IPS DF 6.9 (cell line): ENCODE measurements at regions not wholly inside any gene's neighbourhood (a gene's known extent, or its start where the extent isn't known, plus 50 kb on each side); places are given as distances from the start of the nearest gene placed in this dataset.

Source experiments
- DNase-seq: peaks from one replicate; pipeline ENCODE4 v3.0.0-alpha.2; 2013; ENCODE audit warnings: low read depth, low spot score
- H3K27ac ChIP-seq: one replicate; pipeline ENCODE4 v1.5.1; 2013; ENCODE audit warnings: low read length, control low read depth
- H3K27me3 ChIP-seq: 2 replicates; pipeline ENCODE4 v1.6.1; 2013; ENCODE audit warnings: mild to moderate bottlenecking, low read length; ENCODE audit not compliant: control insufficient read depth, insufficient read depth
- H3K36me3 ChIP-seq: 2 replicates; pipeline ENCODE4 v1.6.1; 2013; ENCODE audit warnings: low read length; ENCODE audit not compliant: control insufficient read depth, insufficient read depth
- H3K4me1 ChIP-seq: 2 replicates; pipeline ENCODE4 v1.6.1; 2013; ENCODE audit warnings: low read length; ENCODE audit not compliant: control insufficient read depth, insufficient read depth
- H3K4me3 ChIP-seq: 2 replicates; pipeline ENCODE4 v1.5.1; 2013; ENCODE audit warnings: mild to moderate bottlenecking, low read length
- H3K9me3 ChIP-seq: 2 replicates; pipeline ENCODE4 v1.6.1; 2013; ENCODE audit warnings: low read length, inconsistent platforms; ENCODE audit not compliant: control insufficient read depth, insufficient read depth
- WGBS: extraction: QIAGEN DNeasy Blood & Tissue Kit; methylation state at CpG from one replicate; pipeline ENCODE4 v1.1.7; 2013; ENCODE audit warnings: mixed read lengths, missing lambda C conversion rate; ENCODE audit not compliant: insufficient read length, insufficient coverage; 5-methylcytosine and 5-hydroxymethylcytosine counted together

DNA sequence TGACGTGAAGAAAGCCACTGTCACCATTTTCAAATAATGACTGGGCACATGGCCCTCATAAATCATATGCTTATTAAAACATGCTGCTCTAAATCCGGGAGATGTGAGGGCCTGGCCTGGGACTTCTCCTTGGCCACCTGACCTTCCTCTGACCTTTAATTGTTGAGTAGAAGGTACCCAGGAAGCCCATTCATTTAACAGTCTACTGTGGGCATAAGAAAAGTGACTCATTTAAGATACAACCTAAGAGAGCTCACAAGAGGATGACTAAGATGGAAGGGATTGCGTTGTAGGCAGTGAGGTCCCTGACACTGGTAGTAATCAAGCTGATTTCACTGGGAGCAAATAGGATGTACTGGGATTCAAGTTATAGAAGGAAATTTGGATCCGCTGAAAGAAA, 203.4 kb upstream of the GPR26 start:
- no CpG with 5 or more reads among the region's 4 CpGs for WGBS
- DNase-seq: no peak
- no peaks in the 10 kb centered on the region for H3K36me3 ChIP-seq

DNA sequence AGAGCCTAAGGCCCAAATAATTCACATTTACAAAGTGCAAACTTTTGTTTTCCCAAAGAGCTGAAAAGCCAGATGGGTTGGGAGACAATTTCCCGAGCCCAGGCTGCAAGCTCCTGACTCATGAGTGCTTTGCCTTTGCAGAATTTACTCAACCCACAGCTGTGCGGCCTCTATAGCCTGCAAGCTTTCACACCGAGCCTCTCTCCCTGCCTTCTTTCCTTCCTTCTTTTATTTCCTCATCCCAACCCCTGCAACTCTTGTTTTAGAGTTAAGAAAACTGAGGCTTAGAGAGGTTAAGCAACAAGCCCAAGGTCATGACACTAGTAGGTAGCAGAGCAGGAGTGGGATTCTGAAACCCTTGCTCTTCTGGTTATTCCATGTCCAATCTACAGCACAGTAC, 203.0 kb upstream of the GPR26 start:
- no CpG with 5 or more reads among the region's 3 CpGs for WGBS
- H3K27ac ChIP-seq: no peak overlapping the region
- H3K9me3 ChIP-seq: no peaks in the 10 kb centered on the region
- no peaks in the 10 kb centered on the region for H3K36me3 ChIP-seq
- no peak overlapping the region for H3K4me3 ChIP-seq
- peaks cover 7% of the 10 kb centered on the region for H3K4me1 ChIP-seq
- no peak for DNase-seq
- H3K27me3 ChIP-seq: no peaks in the 10 kb centered on the region

More for the DNA sequence above, 203.4 kb upstream of the GPR26 start:
- Histone ChIP-seq H3K4me1 (peaks cover 7% of the 10 kb centered on the region), H3K27me3 (no peaks in the 10 kb centered on the region), H3K4me3 (no peak overlapping the region), H3K9me3 (no peaks in the 10 kb centered on the region), H3K27ac (no peak overlapping the region)

DNA sequence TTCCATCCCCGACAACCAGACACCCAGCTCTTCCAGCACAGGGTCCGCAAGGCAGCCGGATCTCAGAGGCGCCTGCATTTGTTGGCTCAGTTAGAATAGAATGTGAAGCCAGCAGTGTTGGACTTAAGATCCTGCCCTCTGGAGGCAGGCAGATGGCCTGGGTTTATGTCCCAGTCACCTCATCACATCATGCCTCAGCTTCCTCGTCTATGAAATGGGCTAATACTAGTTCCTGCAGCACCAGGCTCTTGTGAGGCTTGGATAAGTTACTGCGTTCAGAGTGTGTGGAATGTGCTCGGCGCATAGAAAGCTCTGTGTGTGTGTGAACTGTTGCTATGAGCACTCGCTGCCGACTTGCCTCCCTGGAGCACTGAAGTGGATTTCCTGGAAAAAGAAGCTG, 202.5 kb upstream of the GPR26 start:
- Histone ChIP-seq H3K36me3 (no peaks in the 10 kb centered on the region), H3K27me3 (no peaks in the 10 kb centered on the region), H3K9me3 (no peaks in the 10 kb centered on the region), H3K4me1 (peaks cover 7% of the 10 kb centered on the region), H3K27ac (no peak overlapping the region), H3K4me3 (no peak overlapping the region)
- DNase-seq: no peak
- WGBS: no CpG with 5 or more reads among the region's 10 CpGs

DNA sequence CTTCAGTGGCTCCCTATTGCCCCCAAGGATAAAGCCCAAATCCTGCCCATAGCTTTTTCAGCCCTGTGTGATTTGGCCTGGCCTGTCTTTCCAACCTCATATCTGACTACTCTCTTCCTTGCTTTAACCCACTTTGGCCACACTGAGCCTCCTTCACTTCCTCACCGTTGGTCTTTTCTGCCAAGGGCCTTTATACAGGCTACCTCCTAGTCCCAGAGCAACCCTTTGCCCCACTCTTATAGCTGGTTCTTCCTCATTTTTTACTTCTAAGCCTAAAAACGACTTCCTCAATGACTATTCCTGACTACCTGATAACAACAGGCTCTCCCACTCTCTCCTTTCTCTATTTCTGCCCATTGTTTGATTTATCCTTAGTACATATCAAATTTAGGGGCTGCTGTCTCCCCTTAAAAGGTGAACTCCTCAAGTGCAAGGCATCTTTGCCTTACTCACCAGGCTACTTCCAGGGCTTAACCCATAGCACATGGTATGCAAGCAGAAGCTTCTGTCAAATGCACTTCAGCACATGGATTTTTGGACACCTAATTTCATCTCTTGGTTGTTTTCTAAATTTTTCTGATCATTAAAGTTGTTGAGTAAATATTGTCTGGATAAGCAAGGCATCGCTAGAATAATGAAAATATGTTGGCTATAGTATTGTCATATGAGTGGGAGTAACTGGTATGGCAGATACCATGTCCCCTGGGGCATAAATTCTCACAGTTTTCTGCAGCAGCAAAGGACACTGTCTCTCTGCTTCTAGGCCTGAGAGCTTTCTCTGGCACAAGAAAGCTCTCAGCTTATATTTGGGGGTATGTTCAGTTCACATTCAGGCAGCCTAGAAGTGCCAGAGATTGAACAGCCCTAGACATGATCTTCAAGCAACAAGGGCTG, 201.5 kb upstream of the GPR26 start:
- H3K27me3 ChIP-seq: no peaks in the 10 kb centered on the region
- peaks cover 7% of the 10 kb centered on the region for H3K4me1 ChIP-seq
- no peaks in the 10 kb centered on the region for H3K9me3 ChIP-seq
- no peak overlapping the region for H3K27ac ChIP-seq
- no CpG with 5 or more reads among the region's 3 CpGs for WGBS
- no peak for DNase-seq
- H3K4me3 ChIP-seq: no peak overlapping the region
- no peaks in the 10 kb centered on the region for H3K36me3 ChIP-seq

DNA sequence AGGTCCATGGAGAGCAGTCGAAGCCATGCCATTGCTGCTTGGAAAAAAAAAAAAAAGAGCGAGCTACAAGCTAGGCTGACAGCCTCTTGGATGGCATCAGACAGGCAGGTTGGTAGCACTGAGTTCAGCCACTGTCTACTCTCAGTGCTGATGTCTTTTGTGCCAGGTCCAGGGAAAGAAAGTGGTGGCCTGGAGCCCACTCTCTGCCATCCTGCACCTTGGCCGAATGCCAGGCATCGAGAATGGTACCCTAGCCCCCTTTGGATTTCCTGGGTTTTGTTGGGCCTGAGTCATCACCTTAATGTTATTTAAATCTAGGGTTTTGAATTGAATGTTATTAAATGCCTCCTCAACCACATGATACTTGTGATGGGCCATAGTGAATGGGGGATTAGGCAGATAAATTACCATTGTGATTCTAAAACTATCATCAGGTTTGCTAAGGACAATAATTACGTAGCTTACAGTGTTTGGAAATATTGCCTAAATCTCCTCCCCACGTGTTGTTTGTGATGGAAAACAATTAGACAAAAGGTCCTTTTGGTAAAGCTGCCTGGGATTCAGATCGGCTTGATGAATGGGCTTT, 195.7 kb upstream of the GPR26 start:
- Histone ChIP-seq H3K4me1 (peaks cover 1% of the 10 kb centered on the region), H3K27ac (no peak overlapping the region)
- no peak for DNase-seq

DNA sequence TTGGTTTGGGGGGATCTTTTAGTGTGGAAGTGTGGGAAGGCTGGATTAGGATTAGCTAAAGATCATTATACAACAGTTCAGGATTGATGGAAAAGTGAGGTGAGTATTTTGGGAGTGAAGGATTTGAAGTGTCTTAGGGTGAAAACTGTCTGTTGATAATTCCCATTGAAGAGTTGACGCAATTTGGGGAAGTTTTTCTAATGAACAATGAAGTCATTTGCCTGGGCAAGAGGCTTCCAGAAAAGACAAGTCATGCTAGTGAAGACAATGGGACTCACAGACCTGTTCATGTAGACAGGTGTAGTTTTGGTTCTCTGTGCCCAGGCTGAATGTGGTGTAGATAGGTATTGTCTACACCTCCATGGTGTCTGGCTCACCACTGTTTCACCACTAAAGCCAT, 194.3 kb upstream of the GPR26 start:
- H3K27me3 ChIP-seq: no peaks in the 10 kb centered on the region
- H3K4me3 ChIP-seq: no peak overlapping the region
- H3K4me1 ChIP-seq: peaks cover 1% of the 10 kb centered on the region
- 100% methylated on average over 1 of the region's 1 CpG for WGBS
- no peak overlapping the region for H3K27ac ChIP-seq
- no peaks in the 10 kb centered on the region for H3K36me3 ChIP-seq
- no peak for DNase-seq
- no peaks in the 10 kb centered on the region for H3K9me3 ChIP-seq

More for the DNA sequence above, 195.7 kb upstream of the GPR26 start:
- no peaks in the 10 kb centered on the region for H3K36me3 ChIP-seq
- H3K9me3 ChIP-seq: no peaks in the 10 kb centered on the region
- no peaks in the 10 kb centered on the region for H3K27me3 ChIP-seq
- no peak overlapping the region for H3K4me3 ChIP-seq
- no CpG with 5 or more reads among the region's 7 CpGs for WGBS

DNA sequence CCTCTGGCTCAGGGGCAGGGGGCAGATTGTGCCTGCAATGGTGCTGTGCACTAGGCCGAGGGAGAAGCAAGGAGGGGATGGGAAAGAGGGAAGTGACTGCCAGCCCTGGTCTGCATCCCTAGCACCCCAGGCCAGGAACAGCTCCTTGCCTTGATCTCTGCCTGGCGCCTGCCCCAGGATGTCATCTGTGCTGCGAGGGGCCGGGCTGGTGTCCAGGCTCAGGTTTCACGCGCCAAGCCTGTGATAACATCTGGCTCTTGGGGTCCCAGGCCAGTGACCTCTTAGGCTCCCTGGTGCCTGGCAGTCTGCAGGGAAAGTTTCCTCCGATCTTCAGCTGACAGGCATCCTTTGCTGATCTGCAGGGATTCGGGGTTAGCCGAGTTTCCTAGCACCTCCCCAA, 193.5 kb upstream of the GPR26 start:
- H3K27ac ChIP-seq: no peak overlapping the region
- H3K27me3 ChIP-seq: no peaks in the 10 kb centered on the region
- H3K9me3 ChIP-seq: no peaks in the 10 kb centered on the region
- H3K4me1 ChIP-seq: peaks cover 1% of the 10 kb centered on the region
- no peak for DNase-seq
- no CpG with 5 or more reads among the region's 9 CpGs for WGBS
- no peak overlapping the region for H3K4me3 ChIP-seq
- no peaks in the 10 kb centered on the region for H3K36me3 ChIP-seq

DNA sequence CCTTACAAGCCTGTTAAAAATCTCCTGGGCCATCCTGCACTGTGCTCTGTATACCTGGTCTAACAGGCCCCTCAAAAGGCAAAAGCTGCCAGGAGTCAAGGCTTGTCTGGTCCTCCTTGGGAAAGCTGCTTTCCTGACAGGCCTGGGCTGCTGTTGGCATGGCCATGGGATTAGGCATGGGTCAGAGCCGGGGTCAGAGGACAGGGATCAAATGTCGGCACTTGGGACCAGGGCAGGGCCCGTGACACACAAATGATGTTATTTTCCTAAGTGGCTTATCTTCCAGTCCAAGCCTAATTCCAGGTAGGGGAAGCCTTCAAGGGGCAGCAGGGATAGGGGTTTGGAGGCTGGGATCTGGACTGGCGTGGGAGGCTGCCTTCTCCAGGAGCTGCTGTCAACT, 191.5 kb upstream of the GPR26 start:
- WGBS: no CpG with 5 or more reads among the region's 4 CpGs
- no peak for DNase-seq
- Histone ChIP-seq H3K9me3 (no peaks in the 10 kb centered on the region), H3K36me3 (no peaks in the 10 kb centered on the region), H3K4me1 (peaks cover 1% of the 10 kb centered on the region), H3K4me3 (no peak overlapping the region), H3K27me3 (no peaks in the 10 kb centered on the region), H3K27ac (no peak overlapping the region)

DNA sequence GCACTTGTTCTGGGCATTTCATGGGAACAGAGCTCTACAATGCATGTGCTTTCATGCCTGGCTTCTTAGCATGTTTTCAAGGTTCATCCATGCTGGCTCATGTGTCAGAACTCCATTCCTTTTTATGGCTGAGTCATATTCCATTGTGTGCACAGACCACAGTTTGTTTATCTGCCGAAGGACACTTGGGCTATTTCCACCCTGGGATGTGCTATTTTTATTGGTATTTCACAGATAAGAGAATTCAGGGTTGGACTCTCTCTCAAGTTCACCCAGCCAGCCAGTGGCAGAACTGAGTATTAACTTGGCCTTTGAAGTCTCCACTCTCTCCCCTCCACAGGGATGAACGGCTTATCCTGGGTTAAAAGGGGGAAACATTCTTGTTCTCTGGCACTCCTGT, 190.7 kb upstream of the GPR26 start:
- Histone ChIP-seq H3K36me3 (no peaks in the 10 kb centered on the region), H3K4me1 (no peaks in the 10 kb centered on the region; the same call in 1 of the 2 replicates), H3K27me3 (no peaks in the 10 kb centered on the region), H3K4me3 (no peak overlapping the region), H3K27ac (no peak overlapping the region), H3K9me3 (no peaks in the 10 kb centered on the region)
- no peak for DNase-seq
- no CpG with 5 or more reads among the region's 2 CpGs for WGBS

DNA sequence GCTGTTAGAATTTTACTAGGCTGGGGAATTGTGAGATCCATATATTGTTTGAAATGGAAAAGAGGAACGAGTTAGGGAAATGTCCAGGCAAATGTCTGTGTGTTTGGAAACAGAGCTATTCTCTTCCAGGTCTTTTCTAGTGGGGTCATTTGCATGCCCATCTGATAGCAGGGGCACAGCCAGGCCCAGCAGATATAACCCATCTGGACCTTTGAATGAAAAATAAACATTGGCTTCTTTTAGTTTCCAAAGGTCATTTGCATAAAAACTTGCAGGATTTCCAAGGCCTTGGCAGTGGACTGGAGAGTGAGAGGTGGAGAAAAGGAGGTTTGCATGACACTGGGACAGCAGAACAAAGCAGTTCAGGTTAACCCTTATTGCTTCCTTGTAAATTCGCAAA, 188.0 kb upstream of the GPR26 start:
- Histone ChIP-seq H3K9me3 (no peaks in the 10 kb centered on the region), H3K36me3 (no peaks in the 10 kb centered on the region), H3K27me3 (no peaks in the 10 kb centered on the region), H3K4me1 (no peaks in the 10 kb centered on the region), H3K4me3 (no peak overlapping the region), H3K27ac (no peak overlapping the region)
- DNase-seq: no peak
- no CpG with 5 or more reads among the region's 2 CpGs for WGBS
